Activated CD4-positive, alpha-beta T cell treated with anti-CD3 and anti-CD28 coated beads, Interleukin-2, Interleukin-4, amounts not matched to agents 100 ng/mL and 50 ng/mL, durations not matched to agents 16 hours and 8 hours (primary cell): ENCODE measurements at regions not wholly inside any gene's neighbourhood (a gene's known extent, or its start where the extent isn't known, plus 50 kb on each side); places are given as distances from the start of the nearest gene placed in this dataset.
A peak's percentile ranks its signal among the peaks of the same experiment; 100 is the strongest.

Source experiments
- DNase-seq: peaks from one replicate; pipeline ENCODE4 v3.0.0-alpha.2; 2020; ENCODE audit warnings: low spot score

DNA sequence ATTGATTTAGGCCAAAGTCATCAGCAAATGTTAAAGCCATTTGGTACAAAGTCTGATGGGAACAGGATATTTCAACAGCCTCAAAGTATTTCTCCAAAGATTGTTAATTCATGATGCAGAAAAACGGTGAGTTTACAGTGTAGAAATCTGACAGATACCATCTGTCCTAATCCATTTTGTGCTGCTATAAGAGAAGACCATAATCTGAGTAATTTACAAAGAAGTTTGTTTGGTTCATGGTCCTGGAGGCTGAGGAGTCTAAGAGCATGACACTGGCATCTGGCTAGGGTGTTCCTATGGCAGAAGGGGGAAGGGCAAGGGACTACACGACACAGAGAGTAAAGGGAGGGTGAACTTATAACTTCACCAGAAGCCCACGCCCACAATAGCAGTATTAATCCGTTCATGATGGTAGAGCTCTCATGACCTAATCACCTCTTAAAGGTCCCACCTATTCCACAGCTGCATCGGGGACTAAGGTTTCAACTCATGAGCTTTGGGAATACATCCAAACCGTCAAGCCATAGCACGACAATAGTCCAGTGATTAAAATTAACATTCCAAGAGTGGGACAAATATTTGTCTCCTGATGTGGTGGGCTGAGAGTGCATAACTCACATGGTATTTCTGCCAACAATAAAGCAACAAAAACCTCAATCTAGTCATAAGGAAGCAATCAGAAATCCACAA is 298.6 kb upstream of the AKR1E2 start:
- DNase-seq: no peak

DNA sequence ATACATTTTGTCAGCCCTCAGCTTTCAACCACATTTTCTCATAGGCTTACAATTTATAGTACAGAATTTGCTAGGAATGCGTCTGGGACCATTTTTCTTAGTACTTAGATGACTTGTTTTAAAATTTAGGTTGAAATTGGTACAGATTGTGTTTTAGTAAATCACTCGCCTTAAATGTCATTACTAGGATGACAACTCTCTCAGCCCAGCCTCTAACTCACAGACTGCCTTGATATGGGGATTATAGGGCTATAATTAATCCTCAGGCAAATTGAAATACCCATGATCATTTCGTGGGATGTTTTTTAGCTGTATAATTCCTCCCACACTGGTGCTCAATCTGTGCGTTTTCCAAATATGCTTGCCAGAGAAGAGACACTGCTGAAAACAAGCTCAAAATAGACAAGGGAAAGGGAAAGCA is 299.7 kb upstream of the AKR1E2 start:
- no peak for DNase-seq

- no peak for DNase-seq
Observed at GRCh38 chr10:4525103-4525502, 300.9 kb upstream of the AKR1E2 start.

- no peak for DNase-seq
Observed at GRCh38 chr10:4522296-4523000, 303.6 kb upstream of the AKR1E2 start.

- no peak for DNase-seq
Observed at GRCh38 chr10:4519658-4520402, 306.2 kb upstream of the AKR1E2 start.

DNA sequence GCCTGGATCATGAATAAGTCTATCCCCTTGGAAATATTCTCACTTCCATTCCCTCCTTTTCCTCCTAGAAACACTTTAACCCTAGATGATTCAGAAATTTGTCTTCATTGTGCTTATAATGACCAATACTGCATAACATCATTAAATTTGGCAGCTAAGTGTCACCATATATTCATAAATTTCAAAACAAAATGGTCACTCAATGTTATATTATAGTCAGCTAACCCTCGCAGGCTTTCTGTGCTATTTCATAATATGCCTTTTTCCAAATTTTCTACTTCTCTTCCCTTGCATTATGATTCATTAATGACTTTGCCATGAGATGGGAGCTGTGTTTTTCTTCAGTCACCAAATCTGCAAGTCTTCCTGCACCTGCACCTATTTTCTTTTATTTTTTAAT is 308.3 kb upstream of the AKR1E2 start:
- no peak for DNase-seq

DNA sequence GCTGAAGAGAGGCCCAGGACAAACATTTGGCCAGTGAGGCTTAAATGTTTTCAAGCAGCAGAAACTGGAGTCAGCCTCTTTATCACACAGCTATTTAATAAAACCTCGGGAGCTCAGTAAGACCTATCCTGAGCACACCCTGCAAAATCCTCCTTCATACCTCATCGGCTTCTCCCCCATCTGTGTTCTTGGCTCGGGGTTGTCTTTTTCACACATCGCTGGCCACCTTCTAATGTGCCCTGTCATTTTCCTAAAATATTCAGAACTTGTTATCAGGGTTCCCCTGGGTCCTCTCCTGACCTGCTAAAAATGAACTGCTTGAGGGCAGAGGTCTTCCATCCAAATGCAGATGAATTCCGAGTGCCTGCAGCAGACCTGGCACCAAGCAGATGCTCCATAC is 310.3 kb upstream of the AKR1E2 start:
- DNase-seq: no peak

DNA sequence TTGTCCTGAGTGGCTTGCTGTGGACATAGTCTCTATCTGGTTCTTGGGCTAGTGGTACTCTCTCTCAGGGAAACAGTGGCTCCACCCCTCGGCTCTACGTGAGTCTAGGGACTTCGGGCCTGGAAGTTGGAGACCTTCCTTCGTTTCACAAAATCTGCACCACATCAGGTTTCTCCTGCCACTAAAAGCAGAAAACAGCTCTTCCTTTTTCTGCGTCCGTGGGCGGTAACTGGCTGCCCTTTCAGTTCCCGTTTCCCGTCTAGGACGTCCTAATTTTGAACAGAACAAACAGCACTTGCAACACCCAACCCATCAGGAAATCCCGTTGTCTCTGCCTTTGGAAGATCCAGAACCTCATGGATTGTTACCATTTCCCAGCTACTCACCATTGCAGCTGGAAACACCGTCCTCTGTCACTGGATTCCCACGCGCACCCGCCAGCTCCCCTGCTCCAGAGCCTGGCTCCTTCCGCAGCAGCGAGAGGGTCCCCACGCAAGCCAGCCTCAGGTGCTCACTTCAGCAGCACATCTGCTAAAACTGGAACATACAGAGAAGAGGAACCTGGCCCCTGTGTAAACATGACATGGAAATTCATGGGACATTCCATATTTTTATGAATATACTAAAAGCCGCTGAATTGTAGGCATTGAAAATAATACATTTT is 311.4 kb upstream of the AKR1E2 start:
- DNase-seq: no peak

DNA sequence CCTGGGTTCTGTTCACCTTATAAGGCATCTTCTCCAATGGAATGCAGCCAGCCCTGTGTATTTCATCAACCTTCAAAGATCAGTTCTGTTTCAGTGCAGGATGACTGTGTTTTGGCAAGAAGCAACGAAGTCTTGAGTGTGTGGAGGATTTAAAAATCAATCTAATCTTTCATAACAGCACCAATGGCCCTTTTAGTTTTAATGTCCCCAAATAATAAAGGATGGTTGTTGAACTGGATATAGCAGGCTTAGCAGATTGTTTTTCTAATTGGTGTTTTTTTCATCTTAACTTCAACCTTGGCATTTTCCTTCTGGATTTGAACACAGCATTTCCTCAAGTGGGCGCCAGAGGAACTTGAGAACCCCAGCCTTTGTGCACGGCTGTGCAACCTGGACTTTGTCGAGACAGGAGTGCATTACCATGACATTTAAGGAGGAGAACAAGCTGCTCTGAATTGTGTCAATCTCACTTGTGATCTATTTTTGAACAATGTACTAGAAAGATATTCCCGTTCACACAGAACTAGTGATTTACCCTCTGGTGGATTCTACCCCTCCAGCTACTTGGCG is 313.3 kb upstream of the AKR1E2 start:
- DNase-seq: peak; percentile 8

DNA sequence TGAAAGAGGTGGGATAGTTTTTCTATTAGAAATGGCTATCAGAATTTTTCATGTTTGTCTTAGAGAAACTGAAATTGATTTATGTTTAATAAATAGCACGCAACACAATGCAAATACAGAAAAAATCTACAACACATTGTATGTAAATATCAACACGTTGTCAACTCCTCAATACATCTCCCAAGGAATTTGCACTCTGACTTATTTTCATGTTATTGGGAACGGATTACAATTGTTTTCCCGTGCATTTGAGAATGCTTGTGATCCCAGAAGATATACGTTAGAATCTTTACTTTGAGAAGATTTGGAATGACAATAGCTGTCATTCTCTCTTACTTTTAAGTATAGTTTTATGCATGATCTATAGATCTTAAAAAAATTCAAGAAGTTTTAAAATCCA is 313.8 kb upstream of the AKR1E2 start:
- DNase-seq: no peak

DNA sequence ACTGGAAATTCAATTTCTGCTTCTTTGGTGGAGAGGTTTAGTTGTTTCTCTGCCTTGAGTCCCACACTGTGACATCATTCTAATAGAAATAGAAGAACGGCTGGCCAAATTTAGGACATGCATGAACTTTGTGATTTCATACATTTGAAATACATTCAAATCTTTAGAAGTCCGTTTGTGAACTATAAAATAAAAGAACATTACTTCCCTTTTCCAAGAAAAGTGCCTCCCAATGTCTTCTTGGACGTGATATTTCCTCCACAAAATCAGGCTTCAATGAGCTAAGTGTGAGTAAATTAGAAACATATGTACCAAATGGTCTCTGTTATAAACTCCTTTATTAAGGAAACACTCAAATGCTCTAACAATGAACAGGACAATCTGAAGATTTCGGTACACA is 314.5 kb upstream of the AKR1E2 start:
- DNase-seq: no peak

GRCh38 chr10:4509405-4509804 is 316.6 kb upstream of the AKR1E2 start:
- no peak for DNase-seq

GRCh38 chr10:4506095-4506494 is 319.9 kb upstream of the AKR1E2 start:
- DNase-seq: no peak

DNA sequence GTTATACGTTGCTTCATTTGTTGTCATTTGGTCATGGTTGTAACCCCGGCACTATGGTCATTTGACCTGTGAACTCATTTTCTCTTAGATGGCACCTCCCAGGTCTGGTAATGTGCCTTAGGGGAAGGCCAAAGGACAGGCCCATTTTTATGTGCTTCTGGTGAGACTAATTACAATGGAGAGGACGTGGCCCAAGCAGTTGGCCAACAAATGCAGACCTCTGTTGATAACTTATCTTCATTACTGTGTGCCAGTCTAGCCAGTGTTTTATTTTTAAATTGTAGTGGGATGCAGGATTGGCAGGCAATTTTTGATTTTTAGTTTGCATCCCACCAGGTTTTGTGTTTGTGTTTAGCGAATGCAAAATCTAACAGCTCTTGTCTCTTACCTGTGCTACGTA is 321.5 kb upstream of the AKR1E2 start:
- DNase-seq: no peak

- DNase-seq: no peak
Observed at GRCh38 chr10:4503076-4503475, 322.9 kb upstream of the AKR1E2 start.

- no peak for DNase-seq
Observed at GRCh38 chr10:4501306-4501705, 324.7 kb upstream of the AKR1E2 start.

DNA sequence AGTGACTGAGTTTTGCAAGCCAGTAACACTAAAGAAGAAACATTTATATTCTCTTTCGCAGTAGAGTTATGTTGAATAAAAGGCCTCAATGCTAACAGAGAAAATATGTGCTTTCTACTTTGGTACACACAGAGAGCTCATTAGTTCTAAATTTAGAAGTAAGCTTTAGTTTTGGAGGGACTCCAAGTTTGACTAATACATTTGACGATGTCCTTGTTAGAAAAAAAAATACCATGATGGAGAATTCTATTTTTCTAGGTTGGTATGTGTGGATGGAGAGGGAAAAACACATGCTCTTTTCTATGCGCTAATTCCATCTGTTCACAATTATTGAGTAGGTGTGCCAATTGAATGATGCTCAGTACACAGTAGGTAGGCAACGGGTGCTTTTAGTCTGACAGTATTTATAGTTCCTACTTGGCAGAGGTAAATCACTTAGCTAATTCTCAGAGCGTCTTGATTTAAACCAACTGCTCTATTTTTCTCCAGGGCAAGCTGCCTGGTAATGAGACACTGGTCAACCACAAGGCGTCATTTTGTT is 327.2 kb upstream of the AKR1E2 start:
- DNase-seq: no peak

- DNase-seq: no peak
Observed at GRCh38 chr10:4494551-4494950, 331.5 kb upstream of the AKR1E2 start.

GRCh38 chr10:4492202-4492601 is 333.8 kb upstream of the AKR1E2 start:
- DNase-seq: no peak

DNA sequence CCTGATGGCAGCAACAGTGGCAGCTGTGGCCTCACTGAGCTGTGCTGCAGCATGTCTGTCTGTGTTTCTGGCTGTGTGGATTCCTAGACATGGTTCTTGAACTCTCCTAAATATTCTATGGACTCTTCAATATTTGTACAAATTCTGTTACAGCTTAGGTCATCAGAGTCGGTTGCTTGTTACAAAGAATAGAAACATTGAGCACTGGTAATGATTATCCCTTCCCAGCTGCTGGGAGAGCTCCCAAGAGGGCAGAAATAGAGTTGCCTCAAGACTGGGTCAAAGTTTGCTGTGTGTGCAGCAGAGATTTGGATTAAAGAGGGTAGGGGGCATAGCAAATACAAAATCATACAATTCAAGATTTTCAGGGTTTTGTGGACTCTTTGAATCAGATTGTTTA is 337.1 kb upstream of the AKR1E2 start:
- DNase-seq: no peak

- no peak for DNase-seq
Observed at GRCh38 chr10:4485636-4486035, 340.4 kb upstream of the AKR1E2 start.

DNA sequence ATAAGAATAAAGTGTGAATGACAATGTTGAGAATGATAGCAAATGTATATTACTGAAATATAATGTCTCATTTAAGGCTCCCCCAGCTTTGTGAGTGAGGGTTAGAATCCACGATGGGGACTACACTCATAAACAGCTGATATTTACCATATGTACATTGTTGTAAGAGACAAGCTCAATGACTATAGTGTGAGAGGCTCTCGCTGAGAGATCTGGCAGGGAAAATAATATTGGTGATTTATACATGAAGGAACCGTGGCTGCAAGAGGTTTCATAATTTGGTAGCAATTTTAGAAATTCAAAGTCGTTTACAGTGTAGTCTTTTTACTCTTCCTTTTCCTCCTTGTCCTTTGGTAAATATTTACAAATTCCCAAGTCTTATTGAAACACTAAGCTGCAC is 342.2 kb upstream of the AKR1E2 start:
- DNase-seq: no peak
